OCI-LY1 (cell line): ENCODE measurements at regions not wholly inside any gene's neighbourhood (a gene's known extent, or its start where the extent isn't known, plus 50 kb on each side); places are given as distances from the start of the nearest gene placed in this dataset.

Source experiments
- EZH2 ChIP-seq: fragments of 200-600 bp; sonication (generic), shearing (Covaris generic); IDR thresholded peaks from 2 replicates; pipeline ENCODE4 v1.8.0; 2017; ENCODE audit warnings: borderline replicate concordance, mixed run types, mild to moderate bottlenecking, antibody characterized with exemption, low read length, moderate library complexity, mixed read lengths
- TF ChIP-seq, protein P1 (sequence below): fragments of 200-600 bp; sonication (generic), shearing (Covaris generic); IDR thresholded peaks from 2 replicates; pipeline ENCODE4 v1.5.1; 2017; ENCODE audit warnings: mild to moderate bottlenecking, antibody characterized with exemption, low read length, moderate library complexity, mixed read lengths

GRCh38 chr12:47509398-47509851 is 196.4 kb downstream of the RPAP3 start:
- TF ChIP-seq, protein P1, sequence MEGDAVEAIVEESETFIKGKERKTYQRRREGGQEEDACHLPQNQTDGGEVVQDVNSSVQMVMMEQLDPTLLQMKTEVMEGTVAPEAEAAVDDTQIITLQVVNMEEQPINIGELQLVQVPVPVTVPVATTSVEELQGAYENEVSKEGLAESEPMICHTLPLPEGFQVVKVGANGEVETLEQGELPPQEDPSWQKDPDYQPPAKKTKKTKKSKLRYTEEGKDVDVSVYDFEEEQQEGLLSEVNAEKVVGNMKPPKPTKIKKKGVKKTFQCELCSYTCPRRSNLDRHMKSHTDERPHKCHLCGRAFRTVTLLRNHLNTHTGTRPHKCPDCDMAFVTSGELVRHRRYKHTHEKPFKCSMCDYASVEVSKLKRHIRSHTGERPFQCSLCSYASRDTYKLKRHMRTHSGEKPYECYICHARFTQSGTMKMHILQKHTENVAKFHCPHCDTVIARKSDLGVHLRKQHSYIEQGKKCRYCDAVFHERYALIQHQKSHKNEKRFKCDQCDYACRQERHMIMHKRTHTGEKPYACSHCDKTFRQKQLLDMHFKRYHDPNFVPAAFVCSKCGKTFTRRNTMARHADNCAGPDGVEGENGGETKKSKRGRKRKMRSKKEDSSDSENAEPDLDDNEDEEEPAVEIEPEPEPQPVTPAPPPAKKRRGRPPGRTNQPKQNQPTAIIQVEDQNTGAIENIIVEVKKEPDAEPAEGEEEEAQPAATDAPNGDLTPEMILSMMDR: no peak
- TF ChIP-seq EZH2: no peak
